HG02938 (cell line): ENCODE measurements at regions not wholly inside any gene's neighbourhood (a gene's known extent, or its start where the extent isn't known, plus 50 kb on each side); places are given as distances from the start of the nearest gene placed in this dataset.
"Not testable (repeated sequence)": the region's sequence is repeated elsewhere in the genome, so short reads cannot be mapped to it uniquely, and the experiment has no call there.

Experiments used
- ATAC-seq: cut with Tn5 transposase; IDR thresholded peaks from one replicate; pipeline ENCODE4 v1.9.1; 2021; ENCODE audit warnings: mild to moderate bottlenecking, moderate library complexity; ENCODE audit not compliant: unreplicated experiment

- ATAC-seq = no peak
Observed at GRCh38 chr16:26493751-26494150, 573.0 kb upstream of the C16orf82 start.

GRCh38 chr16:26497896-26498295 lies 568.8 kb upstream of the C16orf82 start:
- ATAC-seq = no peak

- no peak for ATAC-seq
Observed at GRCh38 chr16:26500326-26500725, 566.4 kb upstream of the C16orf82 start.

- no peak for ATAC-seq
Observed at GRCh38 chr16:26505496-26505895, 561.2 kb upstream of the C16orf82 start.

- ATAC-seq = not testable (repeated sequence)
Observed at GRCh38 chr16:26508946-26509345, 557.8 kb upstream of the C16orf82 start.

- no peak for ATAC-seq
Observed at GRCh38 chr16:26510924-26511323, 555.8 kb upstream of the C16orf82 start.

GRCh38 chr16:26511463-26511862 lies 555.3 kb upstream of the C16orf82 start:
- no peak for ATAC-seq

GRCh38 chr16:26521626-26522025 lies 545.1 kb upstream of the C16orf82 start:
- ATAC-seq = no peak

GRCh38 chr16:26524281-26524680 lies 542.4 kb upstream of the C16orf82 start:
- no peak for ATAC-seq

- no peak for ATAC-seq
Observed at GRCh38 chr16:26524846-26525245, 541.9 kb upstream of the C16orf82 start.

- no peak for ATAC-seq
Observed at GRCh38 chr16:26525856-26526255, 540.9 kb upstream of the C16orf82 start.

GRCh38 chr16:26526633-26527032 lies 540.1 kb upstream of the C16orf82 start:
- no peak for ATAC-seq

- ATAC-seq = no peak
Observed at GRCh38 chr16:26530584-26531289, 536.0 kb upstream of the C16orf82 start.

GRCh38 chr16:26531290-26531730 lies 535.4 kb upstream of the C16orf82 start:
- no peak for ATAC-seq

GRCh38 chr16:26532456-26532855 lies 534.3 kb upstream of the C16orf82 start:
- ATAC-seq = no peak

GRCh38 chr16:26542198-26542597 lies 524.5 kb upstream of the C16orf82 start:
- ATAC-seq = no peak

GRCh38 chr16:26546573-26546972 lies 520.2 kb upstream of the C16orf82 start:
- no peak for ATAC-seq

- no peak for ATAC-seq
Observed at GRCh38 chr16:26547681-26548080, 519.0 kb upstream of the C16orf82 start.

GRCh38 chr16:26550111-26550610 lies 516.6 kb upstream of the C16orf82 start:
- no peak for ATAC-seq

GRCh38 chr16:26554030-26554429 lies 512.7 kb upstream of the C16orf82 start:
- no peak for ATAC-seq

GRCh38 chr16:26561303-26561702 lies 505.4 kb upstream of the C16orf82 start:
- ATAC-seq = no peak

GRCh38 chr16:26563018-26563417 lies 503.7 kb upstream of the C16orf82 start:
- ATAC-seq = no peak

GRCh38 chr16:26567356-26567755 lies 499.4 kb upstream of the C16orf82 start:
- ATAC-seq = no peak
